ENCODE measurements at regions not wholly inside any gene's neighbourhood (a gene's known extent, or its start where the extent isn't known, plus 50 kb on each side); places are given as distances from the start of the nearest gene placed in this dataset.

GRCh38 chr2:161032635-161033034, 127.6 kb upstream of the TANK start:
- no peak for TF ChIP-seq CTCF (IDR thresholded peaks at IDR 0.05)
- no peak for TF ChIP-seq POLR2AphosphoS5 (IDR thresholded peaks at IDR 0.05; ENCODE audit: low read depth, low read length)

Data from Panc1 (cell line).